ENCODE measurements at regions not wholly inside any gene's neighbourhood (a gene's known extent, or its start where the extent isn't known, plus 50 kb on each side); places are given as distances from the start of the nearest gene placed in this dataset.

DNA sequence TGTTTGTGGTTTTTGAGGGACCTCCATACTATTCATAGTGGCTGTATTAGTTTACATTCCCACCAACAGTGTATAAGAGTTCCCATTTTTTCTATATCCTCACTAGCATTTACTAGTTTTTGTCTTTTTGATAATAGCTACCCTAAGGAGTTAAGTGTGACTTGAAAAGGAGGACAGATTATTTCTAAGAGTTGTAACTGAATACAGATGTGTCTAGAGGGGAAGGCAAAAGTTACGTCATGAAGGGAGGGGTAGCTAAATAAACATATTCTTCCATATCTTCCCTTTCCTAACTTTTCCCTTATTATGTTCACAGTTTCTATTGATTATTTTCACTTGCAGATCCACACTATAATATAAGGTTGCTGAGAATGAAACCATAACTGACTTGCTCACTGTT, 1315.7 kb upstream of the ZEB2 start:
- DNase-seq (ENCODE audit: low read depth in 2 of 3, low spot score in 1 of 3), result no peak

DNA sequence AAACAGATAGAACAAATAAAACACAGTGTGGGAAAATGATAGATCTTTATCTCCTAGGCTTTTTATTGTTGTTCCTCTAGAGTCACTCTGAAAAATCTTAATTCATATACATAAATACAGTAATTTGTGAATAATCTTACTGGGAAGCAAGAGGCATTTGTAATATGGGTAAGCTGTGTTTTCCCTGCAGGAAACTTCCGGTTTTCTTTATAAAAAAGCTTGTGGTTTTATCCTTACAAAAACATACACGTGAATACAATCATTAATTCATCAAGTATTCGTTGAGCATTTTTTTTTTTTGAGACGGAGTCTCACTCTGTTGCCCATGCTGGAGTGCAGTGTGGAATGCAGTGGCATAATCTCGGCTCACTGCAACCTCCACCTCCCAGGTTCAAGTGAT, 1312.8 kb upstream of the ZEB2 start:
- DNase-seq (ENCODE audit: low read depth in 2 of 3, low spot score in 1 of 3), result no peak

DNA sequence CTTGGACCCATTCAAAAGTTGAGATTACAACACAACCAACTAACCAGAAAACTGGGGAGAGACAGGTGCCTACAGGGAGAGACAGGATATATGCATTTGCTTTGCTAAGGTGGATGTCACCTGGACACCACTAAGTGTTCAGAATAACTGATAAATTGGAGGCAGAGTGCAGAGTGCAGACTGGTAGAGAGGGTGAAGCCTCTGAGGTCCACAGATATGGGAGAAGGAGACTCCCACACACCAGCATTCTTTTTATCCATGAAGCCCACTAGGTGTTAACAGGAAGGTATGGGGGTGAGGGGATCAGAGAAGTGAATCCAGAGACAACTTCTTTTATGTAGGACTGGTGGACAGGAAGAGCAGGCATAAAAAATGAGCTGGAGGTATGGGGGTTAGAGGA, 1310.0 kb upstream of the ZEB2 start:
- DNase-seq (ENCODE audit: low read depth in 2 of 3, low spot score in 1 of 3), result no peak

DNA sequence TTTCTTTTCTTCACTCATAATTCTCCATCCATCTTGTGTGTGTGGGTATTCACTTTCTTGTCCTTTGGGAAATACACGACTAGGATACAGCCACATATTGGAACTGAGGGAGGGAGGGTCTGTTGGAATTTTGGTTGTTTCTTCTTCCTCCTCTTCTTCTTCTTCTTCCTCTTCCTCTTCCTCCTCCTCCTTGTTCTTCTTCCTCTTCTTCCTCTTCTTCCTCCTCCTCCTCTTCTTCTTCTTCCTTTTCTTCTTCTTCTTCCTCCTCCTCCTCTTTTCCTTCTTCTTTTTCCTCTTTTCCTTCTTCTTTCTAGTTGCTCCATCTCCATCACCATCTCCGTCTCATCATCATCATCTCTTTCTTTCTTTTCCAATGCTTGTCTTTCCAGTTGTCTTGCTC, 1307.3 kb upstream of the ZEB2 start:
- no peak for DNase-seq (ENCODE audit: low read depth in 2 of 3, low spot score in 1 of 3)

DNA sequence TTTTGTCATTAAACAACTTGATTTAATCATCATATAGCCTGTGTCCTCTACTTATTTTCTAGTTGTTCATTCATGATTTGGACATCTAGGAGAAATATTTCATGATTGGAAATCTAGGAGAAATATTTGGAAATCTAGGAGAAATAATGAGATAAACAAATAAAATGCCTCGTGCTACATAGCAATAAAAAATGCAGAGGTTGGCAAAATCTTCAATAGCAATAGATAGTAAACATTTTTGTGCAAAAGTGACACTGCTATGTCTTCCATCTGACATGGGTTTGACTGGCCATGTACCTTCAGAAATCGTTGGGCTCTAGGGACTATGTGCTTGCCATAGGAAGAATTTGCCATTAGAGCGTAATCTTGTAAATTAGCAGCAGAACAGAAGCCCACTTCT, 1304.5 kb upstream of the ZEB2 start:
- no peak for DNase-seq (ENCODE audit: low read depth in 2 of 3, low spot score in 1 of 3)

DNA sequence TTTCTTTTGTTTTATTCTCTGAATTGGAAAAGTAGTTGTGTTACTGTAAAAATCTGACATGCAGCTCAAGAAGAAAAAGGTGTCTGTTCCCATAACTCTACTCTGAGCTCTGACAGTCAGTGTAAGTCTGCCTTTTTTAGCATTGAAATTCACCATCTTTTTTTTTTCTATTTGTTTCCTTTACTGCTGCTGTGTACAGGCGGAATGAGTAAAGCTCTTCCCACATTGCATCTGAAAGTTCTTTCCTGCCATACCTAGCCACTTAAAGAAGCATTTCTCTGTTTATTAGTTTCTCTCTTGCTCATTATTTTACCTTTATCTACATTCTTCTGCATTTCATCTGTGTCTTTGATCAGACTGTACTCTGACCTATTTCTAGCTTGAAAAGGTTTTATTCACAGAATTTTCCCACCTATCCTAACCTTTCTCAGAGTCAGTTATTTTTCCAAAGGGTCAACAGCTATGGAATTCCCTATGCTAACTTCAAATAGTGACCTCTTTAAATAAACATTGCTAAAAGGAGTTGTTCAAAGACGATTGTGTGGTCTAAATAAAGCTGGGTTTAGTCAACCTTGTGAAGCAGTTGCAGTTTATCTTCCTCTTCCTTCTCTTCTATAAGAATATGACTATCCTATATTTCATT, 1303.1 kb upstream of the ZEB2 start:
- DNase-seq (ENCODE audit: low read depth in 2 of 3, low spot score in 1 of 3), result no peak

DNA sequence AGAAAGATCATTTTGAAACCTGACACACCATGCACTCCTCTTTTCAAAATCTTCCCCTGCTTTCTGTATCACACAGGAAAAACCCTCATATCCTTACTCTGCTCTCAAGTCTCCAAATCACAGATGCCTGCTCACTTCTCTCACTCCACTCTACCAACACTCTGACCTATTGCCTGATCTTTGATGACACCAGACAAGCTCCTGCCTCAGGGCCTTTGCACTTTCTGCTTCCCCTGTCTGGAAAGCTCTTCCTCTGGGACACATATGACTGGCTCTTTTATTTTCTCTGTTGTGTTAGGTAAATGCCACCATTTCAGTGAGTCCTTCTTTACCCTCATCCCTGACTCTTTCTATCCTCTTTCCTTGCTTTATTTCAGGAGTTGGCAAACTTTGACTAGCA, 1300.7 kb upstream of the ZEB2 start:
- DNase-seq (ENCODE audit: low read depth in 2 of 3, low spot score in 1 of 3), result no peak

DNA sequence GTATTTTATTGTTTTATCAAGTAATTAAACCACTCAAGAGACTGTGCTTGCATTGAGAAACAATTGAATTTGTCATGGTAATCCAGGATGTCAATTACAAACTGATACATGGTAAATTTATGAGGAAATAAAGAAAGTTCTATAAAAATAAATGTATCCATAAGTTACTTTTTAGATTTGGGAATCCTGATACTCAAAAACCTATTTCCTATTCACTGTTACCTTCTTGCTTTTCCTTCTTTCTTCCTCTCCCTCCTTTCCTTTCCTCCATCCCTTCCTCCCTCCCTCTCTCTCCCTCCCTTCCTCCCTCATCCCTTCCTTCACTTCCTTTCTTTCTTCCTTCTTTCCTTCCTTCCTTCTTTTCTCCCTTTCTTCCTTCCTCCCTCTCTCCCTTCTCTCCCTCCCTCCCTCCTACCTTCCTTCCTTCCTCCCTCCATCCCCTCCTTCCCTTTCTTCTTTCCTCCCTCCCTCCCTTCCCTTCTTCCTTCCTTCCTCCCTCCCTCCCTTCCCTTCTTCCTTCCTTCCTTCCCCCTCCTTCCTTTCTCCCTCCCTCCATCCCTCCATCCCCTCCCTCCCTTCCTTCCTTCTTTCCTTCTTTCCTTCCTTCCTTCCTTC, 1299.1 kb upstream of the ZEB2 start:
- DNase-seq (ENCODE audit: low read depth in 2 of 3, low spot score in 1 of 3), result no peak

DNA sequence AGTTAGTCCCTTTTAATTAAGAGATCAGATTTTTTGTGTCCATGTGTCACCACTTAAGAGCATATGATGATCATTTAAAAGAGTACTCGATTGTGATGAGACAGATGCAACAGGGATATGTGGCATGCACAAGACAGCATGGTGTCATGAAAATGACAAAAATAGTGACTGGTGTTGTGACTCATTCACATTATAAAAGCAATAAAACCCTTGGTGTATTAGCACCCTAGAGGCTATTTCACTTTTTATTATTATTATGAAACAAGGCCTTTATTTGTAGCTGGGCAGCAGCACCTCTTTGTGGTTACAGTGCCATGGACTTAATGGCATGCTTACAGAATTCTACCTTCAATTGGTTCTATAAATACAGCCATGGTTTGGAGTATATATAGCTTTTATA, 1296.0 kb upstream of the ZEB2 start:
- DNase-seq (ENCODE audit: low read depth in 2 of 3, low spot score in 1 of 3), result no peak

DNA sequence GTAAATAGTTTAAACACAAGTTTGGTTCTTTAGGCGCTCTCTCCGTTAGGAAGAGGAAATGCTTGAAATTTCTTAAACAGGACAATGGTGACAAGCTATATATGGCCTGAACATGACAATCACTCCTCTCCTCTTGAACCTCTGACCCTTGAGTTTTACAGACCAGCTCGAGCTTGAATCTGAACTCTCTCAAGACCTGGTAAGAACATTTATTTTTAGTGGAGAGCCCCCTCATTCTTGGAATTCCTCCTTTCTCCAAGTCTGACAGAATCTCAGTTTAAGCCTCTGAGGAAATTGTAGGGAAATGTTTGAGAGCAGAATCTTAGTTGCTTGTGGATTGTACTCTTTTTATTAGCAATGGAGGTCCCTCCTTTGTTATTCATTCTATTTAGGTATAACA, 1293.6 kb upstream of the ZEB2 start:
- no peak for DNase-seq (ENCODE audit: low read depth in 2 of 3, low spot score in 1 of 3)

DNA sequence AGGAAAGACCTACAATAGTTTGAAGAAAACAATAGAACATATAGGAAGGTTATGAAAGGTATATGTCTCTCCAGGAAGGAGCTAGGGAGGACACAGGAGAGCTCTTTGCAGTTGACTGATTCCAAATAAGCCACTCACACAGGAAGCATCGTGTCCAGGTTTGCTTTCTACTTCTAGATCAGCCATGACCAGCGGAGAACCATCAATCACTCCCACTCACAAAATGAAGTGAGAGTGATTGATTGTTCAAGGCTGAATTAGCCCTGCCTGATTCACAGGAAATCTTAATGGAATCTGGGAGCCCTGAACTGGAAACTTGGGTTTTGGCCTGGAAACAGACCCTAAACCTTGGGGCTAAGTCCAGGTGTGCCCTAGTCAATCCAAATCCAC, 1292.2 kb upstream of the ZEB2 start:
- DNase-seq (ENCODE audit: low read depth in 2 of 3, low spot score in 1 of 3), result no peak

DNA sequence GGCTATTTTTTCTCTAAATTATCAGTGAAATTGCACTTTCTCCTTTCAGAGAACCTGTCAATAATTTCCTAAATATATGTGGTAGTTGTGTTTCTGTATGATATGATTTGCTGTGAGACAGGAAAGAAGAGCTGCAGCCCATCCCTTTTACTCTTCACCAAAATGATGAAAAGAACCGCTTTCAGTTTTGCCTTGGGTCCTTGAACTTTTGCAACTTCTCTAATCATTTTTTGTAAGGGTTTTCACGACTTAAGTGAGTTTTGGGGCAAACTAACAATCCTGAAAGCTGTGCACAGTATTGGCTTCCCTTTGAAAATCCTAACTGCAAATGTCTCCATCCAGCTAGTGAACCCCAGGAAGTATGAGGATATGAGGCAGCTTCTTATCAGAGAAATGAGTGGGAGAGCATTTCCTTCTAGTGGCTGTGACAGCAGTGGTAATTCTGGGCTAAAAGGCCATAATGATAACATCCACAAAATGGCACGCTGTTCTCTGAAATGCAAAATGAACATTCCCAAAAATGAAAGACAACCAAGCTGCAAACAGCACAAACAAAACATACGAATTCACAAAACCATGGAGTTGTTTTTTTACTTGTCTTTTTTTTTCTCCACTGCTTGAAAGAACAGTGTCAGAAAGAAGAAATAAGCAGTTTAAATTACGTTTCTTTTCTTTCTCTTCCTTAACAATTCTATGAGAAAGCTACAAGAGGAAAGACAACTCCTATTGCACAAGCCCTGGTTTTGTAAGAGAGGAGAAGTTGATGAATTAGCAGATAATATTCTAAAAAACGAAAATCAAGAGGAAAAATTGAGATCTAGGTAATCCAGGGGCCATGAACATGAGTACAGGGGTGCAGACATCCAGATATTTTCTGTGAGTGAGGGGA, 1291.6 kb upstream of the ZEB2 start:
- DNase-seq (ENCODE audit: low read depth in 2 of 3, low spot score in 1 of 3), result no peak

DNA sequence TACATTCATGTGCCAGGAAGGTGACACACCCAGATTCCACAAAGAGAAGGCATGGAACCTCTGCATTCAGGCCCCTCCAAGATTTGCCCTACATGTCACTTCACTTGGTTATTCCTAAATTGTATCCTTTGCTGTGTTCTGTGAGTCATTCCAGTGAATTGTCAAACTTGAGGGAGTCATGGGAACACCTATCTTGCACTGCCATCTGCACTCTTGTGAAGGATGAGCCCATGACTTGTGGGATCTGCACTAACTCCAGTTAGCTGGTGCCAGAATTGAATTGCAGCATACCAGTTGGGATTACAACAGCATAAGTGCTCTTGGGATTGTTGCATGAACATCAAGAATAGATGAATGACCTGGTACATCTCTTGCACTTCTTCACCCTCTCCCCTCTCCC, 1288.0 kb upstream of the ZEB2 start:
- DNase-seq (ENCODE audit: low read depth in 2 of 3, low spot score in 1 of 3), result no peak

DNA sequence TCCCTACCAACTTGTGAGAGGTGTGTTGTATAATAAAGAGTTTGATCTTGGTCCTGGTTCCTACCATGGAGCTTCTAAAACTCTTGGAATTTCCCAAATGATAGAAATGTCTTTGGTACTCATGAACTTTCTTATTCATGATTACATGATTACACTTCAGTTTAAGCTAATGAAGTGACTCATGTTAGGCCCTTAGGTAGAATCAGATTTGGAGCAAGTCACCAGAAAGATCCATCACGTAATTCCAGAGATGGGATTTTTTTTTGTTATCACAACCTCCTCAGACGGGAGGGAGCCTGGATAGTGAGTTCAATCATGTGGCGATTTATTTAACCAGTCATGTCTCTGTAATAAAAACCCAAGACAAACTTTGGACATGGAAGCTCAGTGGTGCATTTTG, 1287.6 kb upstream of the ZEB2 start:
- no peak for DNase-seq (ENCODE audit: low read depth in 2 of 3, low spot score in 1 of 3)

DNA sequence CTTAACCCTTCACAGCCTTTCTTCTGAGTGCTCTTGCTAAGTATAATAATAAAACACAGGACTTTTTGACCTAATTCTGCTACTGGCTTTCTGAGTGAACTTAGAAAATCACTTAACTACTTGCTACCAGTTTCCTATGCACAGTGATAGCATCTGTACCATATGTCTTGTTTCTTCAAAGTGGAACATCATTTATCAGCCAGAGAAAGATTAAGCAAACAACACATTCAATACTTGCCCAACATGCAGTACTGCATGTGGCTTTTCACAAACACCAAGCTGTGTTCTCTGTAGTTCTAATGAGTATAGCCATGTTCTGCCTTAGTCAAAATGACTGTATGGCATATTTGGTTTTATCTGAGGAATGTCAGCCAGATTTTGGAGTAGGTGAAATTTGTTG, 1286.6 kb upstream of the ZEB2 start:
- DNase-seq (ENCODE audit: low read depth in 2 of 3, low spot score in 1 of 3), result no peak

DNA sequence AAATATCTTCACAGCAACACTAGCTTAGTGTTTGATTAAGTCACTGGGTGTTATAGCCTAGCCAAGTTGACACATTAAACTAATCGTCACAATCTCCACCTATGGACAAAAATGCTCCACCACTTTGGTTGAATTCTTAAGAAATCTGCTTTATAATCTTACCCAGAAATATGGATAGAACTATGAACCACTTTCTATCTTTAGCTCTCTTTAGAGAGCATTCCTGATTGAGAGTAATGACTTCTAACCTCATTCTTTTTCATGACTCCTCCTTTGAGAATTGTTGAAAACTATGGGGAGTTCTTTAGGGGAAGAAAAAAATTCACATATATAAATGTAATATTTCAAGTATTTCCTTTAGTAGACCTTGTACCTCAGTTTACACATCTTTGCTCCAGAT, 1282.2 kb upstream of the ZEB2 start:
- no peak for DNase-seq (ENCODE audit: low read depth in 2 of 3, low spot score in 1 of 3)

DNA sequence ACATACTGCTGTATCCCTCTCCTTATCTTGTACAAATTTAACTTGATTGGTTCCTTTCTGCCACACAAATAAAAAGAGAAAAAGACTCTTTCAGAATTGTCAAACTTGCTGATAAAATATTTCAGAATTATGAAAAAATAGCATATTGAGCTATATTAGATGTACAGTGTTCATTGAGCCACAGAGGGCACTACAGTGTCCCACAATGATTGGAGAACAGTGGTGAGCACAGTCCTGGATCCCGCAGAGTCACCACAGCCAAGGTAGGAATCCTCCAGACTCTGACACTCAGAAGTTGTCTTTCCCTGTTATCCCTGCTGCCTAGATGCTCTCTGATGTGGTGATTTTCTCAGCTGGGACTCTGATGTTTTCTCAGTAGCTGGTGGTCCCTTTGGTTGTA, 1281.3 kb upstream of the ZEB2 start:
- DNase-seq (ENCODE audit: low read depth in 2 of 3, low spot score in 1 of 3), result no peak

DNA sequence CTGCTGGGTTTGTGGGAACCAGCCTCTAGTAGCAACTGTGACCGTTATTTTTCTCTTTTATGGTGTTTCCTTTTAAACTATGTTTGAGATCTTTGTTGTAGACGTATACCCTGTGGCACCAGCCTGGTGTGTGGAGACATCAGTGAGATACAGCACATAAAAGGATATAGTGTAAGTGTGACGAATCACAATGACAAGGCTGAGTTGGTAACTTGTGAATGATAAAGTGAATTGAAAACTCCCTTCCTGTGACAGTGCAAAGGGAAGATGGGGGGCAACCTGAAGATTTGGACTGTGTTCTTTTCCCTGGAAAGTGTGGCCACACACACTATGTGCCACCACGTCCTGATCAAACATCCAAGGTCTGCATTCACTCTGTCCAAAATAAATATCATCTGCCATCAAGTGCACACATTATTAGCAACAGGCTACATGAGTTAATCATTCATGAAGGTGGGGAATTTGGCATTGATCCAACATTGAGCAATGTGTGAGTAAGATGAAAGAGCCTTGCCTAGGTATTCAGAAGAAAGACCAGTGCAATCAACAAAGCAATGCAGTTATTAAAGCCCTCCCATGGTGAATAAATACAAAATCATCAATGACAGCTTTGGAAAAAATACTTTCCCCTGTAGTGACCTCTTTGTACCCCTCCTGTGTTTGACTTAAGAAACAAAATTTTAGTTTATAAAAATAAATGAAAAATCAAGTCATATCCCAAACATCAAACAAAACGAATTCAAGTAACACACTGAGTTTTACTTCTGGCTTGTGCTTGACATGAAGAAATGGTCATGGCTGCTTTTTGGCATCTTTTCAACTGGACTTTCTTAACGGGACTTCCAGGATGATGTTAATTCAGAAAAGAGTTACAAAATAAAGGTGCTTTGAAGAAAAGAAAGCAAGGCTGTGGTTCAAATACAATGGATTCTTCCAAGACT, 1280.5 kb upstream of the ZEB2 start:
- DNase-seq (ENCODE audit: low read depth in 2 of 3, low spot score in 1 of 3), result no peak

DNA sequence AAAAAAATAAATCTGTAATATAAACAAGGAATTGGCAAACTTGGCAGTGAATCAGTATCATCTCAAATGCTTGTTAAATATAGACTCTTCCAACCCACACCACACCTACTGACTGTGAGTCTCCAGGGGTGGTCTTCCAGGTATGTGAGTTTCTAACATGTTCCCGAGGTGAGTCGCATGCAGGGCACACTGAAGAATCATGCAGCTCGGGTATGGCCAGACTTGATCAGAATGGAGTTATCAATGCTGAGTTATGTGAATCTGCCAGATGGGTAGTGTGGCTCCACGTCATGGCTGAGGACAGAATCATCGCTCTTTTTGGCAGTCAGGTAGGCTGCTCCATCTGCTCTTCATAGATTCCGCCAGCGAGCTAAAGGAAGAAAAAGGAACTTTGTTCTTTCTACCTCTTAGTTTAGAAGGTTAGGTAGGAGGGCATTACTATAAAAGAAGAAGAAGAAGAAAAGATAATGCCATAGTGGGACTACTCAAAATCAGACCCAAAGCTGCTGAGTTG, 1279.7 kb upstream of the ZEB2 start:
- DNase-seq (ENCODE audit: low read depth in 2 of 3, low spot score in 1 of 3), result no peak

DNA sequence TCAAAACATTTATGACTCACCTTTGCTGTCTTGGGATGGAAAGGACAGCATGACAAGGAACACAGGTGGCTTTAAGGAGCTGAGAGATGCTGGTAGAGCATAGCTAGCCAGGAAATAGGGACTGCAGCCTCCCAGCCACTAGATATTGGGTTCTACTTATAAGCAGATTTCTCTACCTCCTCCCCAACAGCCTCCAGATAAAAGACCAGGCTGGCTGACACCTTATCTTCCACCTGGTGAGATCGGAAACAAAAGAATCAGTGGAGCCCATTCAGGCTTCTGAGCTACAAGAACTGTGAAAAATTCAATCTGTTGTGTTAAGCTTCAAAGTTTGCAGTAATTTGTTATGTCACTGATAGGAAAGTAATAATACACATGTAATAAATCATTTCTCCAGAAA, 1278.5 kb upstream of the ZEB2 start:
- DNase-seq (ENCODE audit: low read depth in 2 of 3, low spot score in 1 of 3), result no peak

DNA sequence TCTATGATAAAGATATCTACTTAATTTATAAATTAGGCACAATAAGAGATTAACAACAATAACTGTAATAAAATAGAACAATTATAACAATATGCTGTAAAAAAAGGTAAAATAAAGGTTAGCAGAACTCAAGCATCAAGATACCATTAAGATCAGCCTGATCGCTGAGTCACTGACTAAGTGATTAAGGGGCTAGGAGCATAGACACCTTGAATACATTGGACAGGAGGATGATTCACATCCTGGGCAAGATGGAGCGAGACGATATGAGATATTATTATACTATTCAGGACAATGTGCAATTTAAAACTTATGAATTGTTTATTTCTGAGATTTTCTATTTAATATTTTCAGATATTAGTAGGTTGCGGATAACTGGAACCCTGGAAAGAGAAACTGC, 1277.8 kb upstream of the ZEB2 start:
- no peak for DNase-seq (ENCODE audit: low read depth in 2 of 3, low spot score in 1 of 3)

All from stimulated activated CD4-positive, alpha-beta T cell treated with anti-CD3 and anti-CD28 coated beads, Interleukin-12 subunit alpha, Interleukin-12 subunit beta, amount 100 ng/mL, for 48 hours (primary cell).